PC-9 (cell line): ENCODE measurements at regions not wholly inside any gene's neighbourhood (a gene's known extent, or its start where the extent isn't known, plus 50 kb on each side); places are given as distances from the start of the nearest gene placed in this dataset.

Experiments used
- BruUV-seq: library from RNA; stranded (reverse); fragments of 400-500 nt; replicated peaks from 2 replicates; lab custom pipeline; 2021; lab: Mats Ljungman, UMichigan
- CTCF ChIA-PET: fragments of 300-600 bp; sonication (Branson Sonifier 250); formaldehyde crosslinking; loops from one replicate; lab custom pipeline; 2022; ENCODE audit warnings: antibody characterized with exemption; lab: Charles Lee
- POLR2A ChIA-PET: fragments of 300-600 bp; sonication (Branson Sonifier 250); formaldehyde crosslinking; loops from one replicate; lab custom pipeline; 2022; ENCODE audit warnings: antibody characterized with exemption; ENCODE audit not compliant: unreplicated experiment; lab: Charles Lee
- DNase-seq, 2 experiments: peaks; one replicate each; pipeline versions ENCODE4 v3.0.0 to v3.0.0-alpha.2; 2015 to 2022; ENCODE audit warnings: mixed read lengths in 1 of 2
- H2AFZ ChIP-seq: fragments of 200-600 bp; sonication (generic); 2 replicates; pipeline ENCODE4 v1.8.1; 2017; ENCODE audit warnings: antibody characterized with exemption
- H3F3A ChIP-seq: fragments of 200-600 bp; sonication (generic); 2 replicates; pipeline ENCODE4 v1.8.1; 2017; ENCODE audit warnings: antibody characterized with exemption, mild to moderate bottlenecking, low read depth; ENCODE audit not compliant: insufficient read depth
- H3K27ac ChIP-seq: fragments of 200-600 bp; sonication (generic); 2 replicates; pipeline ENCODE4 v1.6.1; 2016; ENCODE audit warnings: mixed run types
- H3K27me3 ChIP-seq: fragments of 200-600 bp; sonication (generic); 2 replicates; pipeline ENCODE4 v1.6.1; 2016; ENCODE audit warnings: low read depth, mixed run types; ENCODE audit not compliant: insufficient read depth
- H3K36me3 ChIP-seq: fragments of 200-600 bp; sonication (generic); 2 replicates; pipeline ENCODE4 v1.6.1; 2016; ENCODE audit warnings: low read depth, mixed run types
- H3K4me1 ChIP-seq: fragments of 200-600 bp; sonication (generic); replicated peaks from 2 replicates; pipeline ENCODE4 v1.6.1; 2016; ENCODE audit warnings: mixed run types; ENCODE audit not compliant: insufficient read depth
- H3K4me2 ChIP-seq: fragments of 200-600 bp; sonication (generic); 2 replicates; pipeline ENCODE4 v1.6.1; 2017; ENCODE audit warnings: mixed run types
- H3K4me3 ChIP-seq: fragments of 200-600 bp; sonication (generic); 2 replicates; pipeline ENCODE4 v1.6.1; 2016; ENCODE audit warnings: mixed run types
- H3K79me2 ChIP-seq: fragments of 200-600 bp; sonication (generic); 2 replicates; pipeline ENCODE4 v1.6.1; 2017; ENCODE audit warnings: low read depth, mixed run types
- H3K9me2 ChIP-seq: fragments of 200-600 bp; sonication (generic); 2 replicates; pipeline ENCODE4 v1.8.1; 2017; ENCODE audit warnings: mild to moderate bottlenecking; ENCODE audit not compliant: insufficient read depth
- H3K9me3 ChIP-seq: fragments of 200-600 bp; sonication (generic); 2 replicates; pipeline ENCODE4 v1.8.1; 2016; ENCODE audit warnings: low read depth; ENCODE audit not compliant: insufficient read depth
- H4K20me1 ChIP-seq: fragments of 200-600 bp; sonication (generic); 2 replicates; pipeline ENCODE4 v1.8.1; 2017; ENCODE audit not compliant: insufficient read depth
- EZH2 ChIP-seq: fragments of 200-600 bp; sonication (generic); IDR thresholded peaks from 2 replicates; pipeline ENCODE4 v1.8.0; 2017; ENCODE audit warnings: antibody characterized with exemption, low read depth
- intact Hi-C: fragments of 100-400 bp; cut with micrococcal nuclease; formaldehyde crosslinking; loops from one replicate; pipeline ENCODE4 v1.10.0; 2022; ENCODE audit not compliant: unreplicated experiment
- TF ChIP-seq, protein P1 (sequence below): fragments of 200-600 bp; sonication (generic); conservative IDR thresholded peaks from 2 replicates; pipeline ENCODE4 v1.6.1; 2017; ENCODE audit warnings: mixed run types, antibody characterized with exemption, mild to moderate bottlenecking, moderate library complexity

GRCh38 chr3:55286693-55287092 is 200.4 kb downstream of the WNT5A start:
- Histone ChIP-seq H3K36me3 (no peaks in the 10 kb centered on the region), H3K4me1 (no peaks in the 10 kb centered on the region), H2AFZ (no peak overlapping the region), H3K9me3 (no peaks in the 10 kb centered on the region), H3K9me2 (no peaks in the 10 kb centered on the region), H3K4me3 (no peak overlapping the region), H3K79me2 (no peaks in the 10 kb centered on the region), H4K20me1 (no peaks in the 10 kb centered on the region), H3K4me2 (no peak overlapping the region), H3F3A (no peaks in the 10 kb centered on the region), H3K27ac (no peak overlapping the region), H3K27me3 (no peaks in the 10 kb centered on the region)
- no TSS peak for BruUV-seq
- POLR2A ChIA-PET, result no interaction called here
- CTCF ChIA-PET, result no interaction called here
- intact Hi-C loops, result no loop called here
- TF ChIP-seq EZH2, result no peak
- TF ChIP-seq, protein P1, sequence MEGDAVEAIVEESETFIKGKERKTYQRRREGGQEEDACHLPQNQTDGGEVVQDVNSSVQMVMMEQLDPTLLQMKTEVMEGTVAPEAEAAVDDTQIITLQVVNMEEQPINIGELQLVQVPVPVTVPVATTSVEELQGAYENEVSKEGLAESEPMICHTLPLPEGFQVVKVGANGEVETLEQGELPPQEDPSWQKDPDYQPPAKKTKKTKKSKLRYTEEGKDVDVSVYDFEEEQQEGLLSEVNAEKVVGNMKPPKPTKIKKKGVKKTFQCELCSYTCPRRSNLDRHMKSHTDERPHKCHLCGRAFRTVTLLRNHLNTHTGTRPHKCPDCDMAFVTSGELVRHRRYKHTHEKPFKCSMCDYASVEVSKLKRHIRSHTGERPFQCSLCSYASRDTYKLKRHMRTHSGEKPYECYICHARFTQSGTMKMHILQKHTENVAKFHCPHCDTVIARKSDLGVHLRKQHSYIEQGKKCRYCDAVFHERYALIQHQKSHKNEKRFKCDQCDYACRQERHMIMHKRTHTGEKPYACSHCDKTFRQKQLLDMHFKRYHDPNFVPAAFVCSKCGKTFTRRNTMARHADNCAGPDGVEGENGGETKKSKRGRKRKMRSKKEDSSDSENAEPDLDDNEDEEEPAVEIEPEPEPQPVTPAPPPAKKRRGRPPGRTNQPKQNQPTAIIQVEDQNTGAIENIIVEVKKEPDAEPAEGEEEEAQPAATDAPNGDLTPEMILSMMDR, result no peak
- no peak for DNase-seq

GRCh38 chr3:55285156-55285555 is 201.9 kb downstream of the WNT5A start:
- Histone ChIP-seq H3K27me3 (no peaks in the 10 kb centered on the region), H3K36me3 (no peaks in the 10 kb centered on the region), H2AFZ (no peak overlapping the region), H3F3A (no peaks in the 10 kb centered on the region), H3K4me3 (no peak overlapping the region), H3K4me1 (no peaks in the 10 kb centered on the region), H3K79me2 (no peaks in the 10 kb centered on the region), H4K20me1 (no peaks in the 10 kb centered on the region), H3K27ac (no peak overlapping the region), H3K9me2 (no peaks in the 10 kb centered on the region), H3K9me3 (no peaks in the 10 kb centered on the region), H3K4me2 (no peak overlapping the region)
- intact Hi-C loops, result no loop called here
- BruUV-seq, result no TSS peak
- TF ChIP-seq, protein P1, result no peak
- no peak for TF ChIP-seq EZH2
- ChIA-PET CTCF (no interaction called here), POLR2A (no interaction called here)
- DNase-seq, result no peak

DNA sequence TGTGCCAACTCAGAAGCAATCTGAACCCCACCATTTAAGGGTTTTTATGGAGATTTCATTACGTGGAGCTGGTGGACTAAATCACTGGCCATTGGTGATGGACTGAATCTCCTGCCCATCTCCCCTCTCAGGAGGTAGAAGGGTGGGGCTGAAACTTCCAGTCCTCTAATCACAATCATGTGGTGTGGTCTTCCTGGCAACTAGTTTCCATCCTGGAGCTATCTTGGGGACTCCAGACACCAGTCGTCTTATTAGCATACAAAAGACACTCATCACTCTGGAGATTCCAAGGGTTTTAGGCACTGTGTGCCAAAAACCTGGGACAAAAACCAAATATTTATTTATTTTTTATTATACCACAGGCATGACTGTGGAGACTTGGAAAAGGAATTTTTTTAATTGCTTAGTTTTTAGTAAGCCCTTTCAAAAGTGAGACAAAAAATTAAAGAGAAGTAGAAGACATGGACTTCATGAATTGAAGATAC is 203.6 kb downstream of the WNT5A start:
- H3K36me3 ChIP-seq, result no peaks in the 10 kb centered on the region
- no peak for DNase-seq
- H3K79me2 ChIP-seq, result no peaks in the 10 kb centered on the region
- no TSS peak for BruUV-seq
- no peak overlapping the region for H3K4me2 ChIP-seq
- H3K27me3 ChIP-seq, result no peaks in the 10 kb centered on the region
- intact Hi-C loops, result no loop called here
- TF ChIP-seq, protein P1, result no peak
- no peak for TF ChIP-seq EZH2
- no peak overlapping the region for H3K27ac ChIP-seq
- CTCF ChIA-PET, result no interaction called here
- H3F3A ChIP-seq, result no peaks in the 10 kb centered on the region
- no peak overlapping the region for H3K4me3 ChIP-seq
- H2AFZ ChIP-seq, result no peak overlapping the region
- no peaks in the 10 kb centered on the region for H3K9me2 ChIP-seq
- H4K20me1 ChIP-seq, result no peaks in the 10 kb centered on the region
- H3K9me3 ChIP-seq, result no peaks in the 10 kb centered on the region
- H3K4me1 ChIP-seq, result no peaks in the 10 kb centered on the region
- POLR2A ChIA-PET, result no interaction called here
